ENCODE measurements at regions not wholly inside any gene's neighbourhood (a gene's known extent, or its start where the extent isn't known, plus 50 kb on each side); places are given as distances from the start of the nearest gene placed in this dataset.

- Histone ChIP-seq H3K79me2 (ENCODE audit: control insufficient read depth, insufficient read depth, low read length) (no peaks in the 10 kb centered on the region), H3K4me1 (ENCODE audit: control insufficient read depth, extremely low read depth, insufficient read depth, low read length) (no peaks in the 10 kb centered on the region), H3K27ac (ENCODE audit: insufficient read depth, low read depth, low read length) (no peak overlapping the region), H3K4me2 (ENCODE audit: insufficient read depth, low read length) (no peak overlapping the region), H3K27me3 (ENCODE audit: control insufficient read depth in 2 of 2, insufficient read depth in 2 of 2, low read length in 2 of 2) (no peaks in the 10 kb centered on the region), H3K9me3 (replicated peaks; ENCODE audit: control insufficient read depth, insufficient read depth, low read length) (no peaks in the 10 kb centered on the region), H3K4me3 (replicated peaks in 1 of 3; ENCODE audit: insufficient read depth in 1 of 3, low read depth in 1 of 3, low read length in 3 of 3) (no peak overlapping the region), H3K36me3 (ENCODE audit: control insufficient read depth in 2 of 2, extremely low read depth in 1 of 2, insufficient read depth in 2 of 2, low read length in 2 of 2) (no peaks in the 10 kb centered on the region), H4K20me1 (replicated peaks; ENCODE audit: control insufficient read depth, extremely low read depth, insufficient read depth, low read length) (no peaks in the 10 kb centered on the region), H2AFZ (ENCODE audit: low read depth, low read length) (no peak overlapping the region), H3K9me1 (replicated peaks; ENCODE audit: control insufficient read depth, extremely low read depth, insufficient read depth, low read length) (no peaks in the 10 kb centered on the region), H3K9ac (replicated peaks; ENCODE audit: extremely low read depth, insufficient read depth, low read length) (no peak overlapping the region)
- BruUV-seq (replicated peaks) = no TSS peak
- dilution Hi-C loops (cut with MboI; ENCODE audit: extremely low pct_ligation_motif_present, low sequenced_read_pairs) (no loop called here), intact Hi-C loops (cut with micrococcal nuclease) (no loop called here)
- DNase-seq (ENCODE audit: low read depth, low spot score) = no peak
- TF ChIP-seq MYC (IDR thresholded peaks at IDR 0.05; ENCODE audit: low read depth, low read length) = no peak
- ChIA-PET CTCF (no interaction called here), POLR2A (no interaction called here)
- no peak for FAIRE-seq
Measured at GRCh38 chr5:167440846-167441245, 850.6 kb upstream of the WWC1 start.

- no peak for TF ChIP-seq CTCF (IDR thresholded peaks at IDR 0.05; ENCODE audit: extremely low read depth in 1 of 2, insufficient read depth in 1 of 2, low read depth in 1 of 2, low read length in 2 of 2)
- no peak for TF ChIP-seq EZH2 (IDR thresholded peaks at IDR 0.05; ENCODE audit: borderline replicate concordance, low read depth, low read length, severe bottlenecking)
- no peaks in the 10 kb centered on the region for H3K79me2 ChIP-seq (ENCODE audit: control insufficient read depth, insufficient read depth, low read length)
- DNase-seq (ENCODE audit: low read depth, low spot score) (no peak), FAIRE-seq (no peak)
- H3K9me1 ChIP-seq (replicated peaks; ENCODE audit: control insufficient read depth, extremely low read depth, insufficient read depth, low read length) = no peaks in the 10 kb centered on the region
- intact Hi-C loops (cut with micrococcal nuclease) = no loop called here
- ChIA-PET POLR2A (no interaction called here), CTCF (no interaction called here)
- no peaks in the 10 kb centered on the region for H3K4me1 ChIP-seq (ENCODE audit: control insufficient read depth, extremely low read depth, insufficient read depth, low read length)
- no peaks in the 10 kb centered on the region for H3K27me3 ChIP-seq (ENCODE audit: control insufficient read depth in 2 of 2, insufficient read depth in 2 of 2, low read length in 2 of 2)
- BruUV-seq (replicated peaks) = no TSS peak
- H3K9ac ChIP-seq (replicated peaks; ENCODE audit: extremely low read depth, insufficient read depth, low read length) = no peak overlapping the region
- no peaks in the 10 kb centered on the region for H3K36me3 ChIP-seq (ENCODE audit: control insufficient read depth in 2 of 2, extremely low read depth in 1 of 2, insufficient read depth in 2 of 2, low read length in 2 of 2)
- H3K4me3 ChIP-seq (replicated peaks in 1 of 3; ENCODE audit: insufficient read depth in 1 of 3, low read depth in 1 of 3, low read length in 3 of 3) = no peak overlapping the region
- no peaks in the 10 kb centered on the region for H4K20me1 ChIP-seq (replicated peaks; ENCODE audit: control insufficient read depth, extremely low read depth, insufficient read depth, low read length)
- H2AFZ ChIP-seq (ENCODE audit: low read depth, low read length) = no peak overlapping the region
- H3K27ac ChIP-seq (ENCODE audit: insufficient read depth, low read depth, low read length) = no peak overlapping the region
- dilution Hi-C loops (cut with MboI; ENCODE audit: extremely low pct_ligation_motif_present, low sequenced_read_pairs) = no loop called here
- H3K9me3 ChIP-seq (replicated peaks; ENCODE audit: control insufficient read depth, insufficient read depth, low read length) = peaks cover 2% of the 10 kb centered on the region
- no peak overlapping the region for H3K4me2 ChIP-seq (ENCODE audit: insufficient read depth, low read length)
Measured at GRCh38 chr5:167442922-167443321, 848.5 kb upstream of the WWC1 start.

Measured in endothelial cell of umbilical vein (primary cell).